Mesendoderm (in vitro differentiated cells): ENCODE measurements at regions not wholly inside any gene's neighbourhood (a gene's known extent, or its start where the extent isn't known, plus 50 kb on each side); places are given as distances from the start of the nearest gene placed in this dataset.

Experiments
- DNase-seq: peaks from one replicate; pipeline ENCODE4 v3.0.0; 2013
- H2AK5ac ChIP-seq: 2 replicates; pipeline ENCODE4 v1.6.1; 2013; ENCODE audit warnings: low read length, inconsistent platforms
- H2BK120ac ChIP-seq: 2 replicates; pipeline ENCODE4 v1.6.1; 2013; ENCODE audit warnings: low read depth, mild to moderate bottlenecking, low read length, moderate library complexity, mixed read lengths
- H2BK15ac ChIP-seq: replicated peaks from 2 replicates; pipeline ENCODE4 v1.6.1; 2013; ENCODE audit warnings: low read depth, mild to moderate bottlenecking, moderate library complexity
- H2BK5ac ChIP-seq: 2 replicates; pipeline ENCODE4 v1.6.1; 2013; ENCODE audit warnings: low read length, inconsistent platforms
- H3K18ac ChIP-seq: 2 replicates; pipeline ENCODE4 v1.6.1; 2013; ENCODE audit warnings: mild to moderate bottlenecking, low read length, mixed read lengths
- H3K23ac ChIP-seq: one replicate; pipeline ENCODE4 v1.6.1; 2013; ENCODE audit warnings: low read length
- H3K27ac ChIP-seq: 2 replicates; pipeline ENCODE4 v1.5.1; 2013; ENCODE audit warnings: low read depth, mild to moderate bottlenecking, inconsistent platforms, low read length, moderate library complexity
- H3K27me3 ChIP-seq: 2 replicates; pipeline ENCODE4 v1.6.1; 2013; ENCODE audit warnings: low read length, control low read depth, mild to moderate bottlenecking, inconsistent platforms; ENCODE audit not compliant: insufficient read depth, poor library complexity
- H3K36me3 ChIP-seq: 2 replicates; pipeline ENCODE4 v1.6.1; 2013; ENCODE audit warnings: low read length, inconsistent platforms; ENCODE audit not compliant: control insufficient read depth, insufficient read depth
- H3K4ac ChIP-seq: one replicate; pipeline ENCODE4 v1.6.1; 2013; ENCODE audit warnings: low read depth, mild to moderate bottlenecking, low read length, moderate library complexity
- H3K4me1 ChIP-seq: 2 replicates; pipeline ENCODE4 v1.6.1; 2013; ENCODE audit warnings: low read depth, low read length, inconsistent platforms; ENCODE audit not compliant: control insufficient read depth
- H3K4me2 ChIP-seq: 2 replicates; pipeline ENCODE4 v1.6.1; 2013; ENCODE audit warnings: low read length
- H3K4me3 ChIP-seq: 2 replicates; pipeline ENCODE4 v1.5.1; 2013; ENCODE audit warnings: mild to moderate bottlenecking, low read length
- H3K56ac ChIP-seq: one replicate; pipeline ENCODE4 v1.6.1; 2013; ENCODE audit warnings: low read length
- H3K79me1 ChIP-seq: 2 replicates; pipeline ENCODE4 v1.6.1; 2013; ENCODE audit warnings: low read length, inconsistent platforms
- H3K79me2 ChIP-seq: 2 replicates; pipeline ENCODE4 v1.6.1; 2013; ENCODE audit warnings: mild to moderate bottlenecking, low read length; ENCODE audit not compliant: control insufficient read depth, insufficient read depth
- H3K9ac ChIP-seq: 2 replicates; pipeline ENCODE4 v1.6.1; 2013; ENCODE audit warnings: low read length, inconsistent platforms
- H4K5ac ChIP-seq: one replicate; pipeline ENCODE4 v1.6.1; 2013; ENCODE audit warnings: low read length
- H4K8ac ChIP-seq: one replicate; pipeline ENCODE4 v1.6.1; 2013; ENCODE audit warnings: low read depth, mild to moderate bottlenecking, control low read depth, low read length, moderate library complexity
- WGBS: extraction: QIAGEN DNeasy Blood & Tissue Kit; methylation state at CpG from one replicate; pipeline ENCODE4 v1.1.7; 2013; ENCODE audit warnings: low lambda C conversion rate, missing lambda C conversion rate; ENCODE audit not compliant: insufficient coverage; ENCODE audit errors: extremely low coverage; 5-methylcytosine and 5-hydroxymethylcytosine counted together

- WGBS: no CpG with 5 or more reads among the region's 6 CpGs
- peak; percentile 61 for DNase-seq
- Histone ChIP-seq H2BK120ac (no peak overlapping the region), H3K4ac (no peak overlapping the region), H3K4me3 (no peak overlapping the region), H3K27me3 (no peaks in the 10 kb centered on the region), H3K9ac (no peak overlapping the region), H3K18ac (no peak overlapping the region), H4K5ac (no peak overlapping the region), H3K4me2 (no peak overlapping the region), H3K23ac (no peak overlapping the region), H4K8ac (no peak overlapping the region), H2BK15ac (no peak overlapping the region), H3K79me2 (no peaks in the 10 kb centered on the region), H3K36me3 (no peaks in the 10 kb centered on the region), H3K56ac (no peak overlapping the region), H2AK5ac (no peak overlapping the region), H3K4me1 (no peaks in the 10 kb centered on the region), H3K79me1 (no peaks in the 10 kb centered on the region), H3K27ac (no peak overlapping the region), H2BK5ac (no peak overlapping the region)
These were observed 66.6 kb upstream of the TP53I11 start for GRCh38 chr11:45017329-45017728.

GRCh38 chr11:45021001-45021400 is 70.3 kb upstream of the TP53I11 start:
- no peaks in the 10 kb centered on the region for H3K4me1 ChIP-seq
- no peak overlapping the region for H3K23ac ChIP-seq
- no peak overlapping the region for H4K5ac ChIP-seq
- no peak overlapping the region for H3K4me2 ChIP-seq
- no peak overlapping the region for H3K56ac ChIP-seq
- no peak overlapping the region for H2AK5ac ChIP-seq
- H2BK120ac ChIP-seq: no peak overlapping the region
- H2BK5ac ChIP-seq: no peak overlapping the region
- no peaks in the 10 kb centered on the region for H3K27me3 ChIP-seq
- H2BK15ac ChIP-seq: no peak overlapping the region
- H3K36me3 ChIP-seq: no peaks in the 10 kb centered on the region
- no peak overlapping the region for H3K4me3 ChIP-seq
- H3K9ac ChIP-seq: no peak overlapping the region
- H3K79me1 ChIP-seq: no peaks in the 10 kb centered on the region
- H3K27ac ChIP-seq: no peak overlapping the region
- no peaks in the 10 kb centered on the region for H3K79me2 ChIP-seq
- H4K8ac ChIP-seq: no peak overlapping the region
- H3K4ac ChIP-seq: no peak overlapping the region
- H3K18ac ChIP-seq: no peak overlapping the region
- DNase-seq: no peak

DNA sequence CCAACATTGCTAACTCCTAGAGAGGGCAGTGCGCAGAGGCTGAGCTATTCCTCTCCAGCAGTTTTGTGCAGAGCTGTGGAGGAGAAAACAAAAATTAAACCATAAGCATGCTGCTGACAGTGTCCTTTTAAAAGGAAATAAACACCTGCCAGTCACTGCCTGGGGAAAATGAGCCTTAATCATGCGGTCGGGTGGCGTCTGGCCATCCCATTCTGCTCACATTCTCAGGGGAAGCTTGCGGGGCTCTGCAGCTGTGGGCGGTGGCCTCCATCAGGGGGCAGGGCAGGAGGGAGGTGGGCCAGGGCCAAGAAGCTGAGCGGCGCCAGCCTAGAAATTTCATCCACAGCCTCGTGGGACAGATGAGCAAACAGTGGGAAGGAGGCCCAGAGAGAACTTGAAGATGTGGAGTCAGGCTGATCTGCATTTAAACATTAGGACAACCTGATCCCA is 71.0 kb upstream of the TP53I11 start:
- no peaks in the 10 kb centered on the region for H3K4me1 ChIP-seq
- H3K27ac ChIP-seq: no peak overlapping the region
- H3K4me2 ChIP-seq: no peak overlapping the region
- no peak overlapping the region for H2BK15ac ChIP-seq
- no peak overlapping the region for H3K4me3 ChIP-seq
- no peak overlapping the region for H3K4ac ChIP-seq
- no peaks in the 10 kb centered on the region for H3K79me1 ChIP-seq
- H4K8ac ChIP-seq: no peak overlapping the region
- H3K23ac ChIP-seq: no peak overlapping the region
- H3K9ac ChIP-seq: no peak overlapping the region
- H3K79me2 ChIP-seq: no peaks in the 10 kb centered on the region
- H2AK5ac ChIP-seq: no peak overlapping the region
- no peaks in the 10 kb centered on the region for H3K27me3 ChIP-seq
- H3K36me3 ChIP-seq: no peaks in the 10 kb centered on the region
- H4K5ac ChIP-seq: no peak overlapping the region
- no CpG with 5 or more reads among the region's 9 CpGs for WGBS
- no peak overlapping the region for H2BK5ac ChIP-seq
- DNase-seq: peak; percentile 37
- H3K18ac ChIP-seq: no peak overlapping the region
- H2BK120ac ChIP-seq: no peak overlapping the region
- H3K56ac ChIP-seq: no peak overlapping the region

- Histone ChIP-seq H3K18ac (no peak overlapping the region), H3K4ac (no peak overlapping the region), H3K4me3 (no peak overlapping the region), H2AK5ac (no peak overlapping the region), H3K79me2 (no peaks in the 10 kb centered on the region), H3K79me1 (no peaks in the 10 kb centered on the region), H3K4me2 (no peak overlapping the region), H3K4me1 (no peaks in the 10 kb centered on the region), H3K9ac (no peak overlapping the region), H3K56ac (no peak overlapping the region), H3K36me3 (no peaks in the 10 kb centered on the region), H4K8ac (no peak overlapping the region), H2BK5ac (no peak overlapping the region), H3K27ac (no peak overlapping the region), H2BK120ac (no peak overlapping the region), H3K23ac (no peak overlapping the region), H3K27me3 (no peaks in the 10 kb centered on the region), H2BK15ac (no peak overlapping the region), H4K5ac (no peak overlapping the region)
- peak; percentile 71 for DNase-seq
- whole genome bisulfite sequencing: no CpG with 5 or more reads among the region's 9 CpGs
These were observed 71.8 kb upstream of the TP53I11 start for GRCh38 chr11:45022294-45023064.

DNA sequence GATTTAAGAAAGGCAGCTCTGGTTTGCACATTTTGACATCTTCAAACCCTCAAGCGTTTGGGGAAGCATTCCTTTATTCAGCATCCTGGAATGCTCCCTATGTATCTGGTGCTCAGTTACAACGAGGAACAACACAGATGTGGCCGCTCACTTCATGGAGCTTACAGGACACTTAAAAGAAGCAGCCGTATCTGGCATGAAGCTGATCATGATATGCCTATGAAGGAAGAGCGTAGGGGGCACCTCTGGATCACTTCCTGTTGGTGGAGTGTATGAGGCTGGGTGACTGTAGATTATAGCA is 72.3 kb upstream of the TP53I11 start:
- H3K27me3 ChIP-seq: no peaks in the 10 kb centered on the region
- no peak for DNase-seq

GRCh38 chr11:45024316-45024715 is 73.6 kb upstream of the TP53I11 start:
- Histone ChIP-seq H3K9ac (no peak overlapping the region), H3K18ac (no peak overlapping the region), H2BK5ac (no peak overlapping the region), H2BK15ac (no peak overlapping the region), H3K4ac (no peak overlapping the region), H3K79me1 (no peaks in the 10 kb centered on the region), H4K8ac (no peak overlapping the region), H2BK120ac (no peak overlapping the region), H3K27ac (no peak overlapping the region), H3K79me2 (no peaks in the 10 kb centered on the region), H3K27me3 (no peaks in the 10 kb centered on the region), H3K23ac (no peak overlapping the region), H3K4me2 (no peak overlapping the region), H3K36me3 (no peaks in the 10 kb centered on the region), H2AK5ac (no peak overlapping the region), H3K4me1 (no peaks in the 10 kb centered on the region), H4K5ac (no peak overlapping the region), H3K56ac (no peak overlapping the region), H3K4me3 (no peak overlapping the region)
- no CpG with 5 or more reads among the region's 4 CpGs for WGBS
- no peak for DNase-seq

More for the DNA sequence above, 72.3 kb upstream of the TP53I11 start:
- Histone ChIP-seq H3K4me1 (no peaks in the 10 kb centered on the region), H3K9ac (no peak overlapping the region), H2BK15ac (no peak overlapping the region), H4K5ac (no peak overlapping the region), H2BK120ac (no peak overlapping the region), H2AK5ac (no peak overlapping the region), H3K4ac (no peak overlapping the region), H3K23ac (no peak overlapping the region), H3K4me3 (no peak overlapping the region), H3K4me2 (no peak overlapping the region), H4K8ac (no peak overlapping the region), H3K27ac (no peak overlapping the region), H3K56ac (no peak overlapping the region), H2BK5ac (no peak overlapping the region), H3K79me2 (no peaks in the 10 kb centered on the region), H3K18ac (no peak overlapping the region), H3K79me1 (no peaks in the 10 kb centered on the region), H3K36me3 (no peaks in the 10 kb centered on the region)
- WGBS: no CpG with 5 or more reads among the region's 5 CpGs
